ENCODE measurements at regions not wholly inside any gene's neighbourhood (a gene's known extent, or its start where the extent isn't known, plus 50 kb on each side); places are given as distances from the start of the nearest gene placed in this dataset.

- ChIA-PET POLR2A (no interaction called here), CTCF (no interaction called here)
These were observed 118.7 kb upstream of the CCDC112 start for GRCh38 chr5:115415143-115415491.

GRCh38 chr5:115414406-115415142, 118.1 kb upstream of the CCDC112 start:
- ChIA-PET POLR2A (no interaction called here), CTCF (no interaction called here)

DNA sequence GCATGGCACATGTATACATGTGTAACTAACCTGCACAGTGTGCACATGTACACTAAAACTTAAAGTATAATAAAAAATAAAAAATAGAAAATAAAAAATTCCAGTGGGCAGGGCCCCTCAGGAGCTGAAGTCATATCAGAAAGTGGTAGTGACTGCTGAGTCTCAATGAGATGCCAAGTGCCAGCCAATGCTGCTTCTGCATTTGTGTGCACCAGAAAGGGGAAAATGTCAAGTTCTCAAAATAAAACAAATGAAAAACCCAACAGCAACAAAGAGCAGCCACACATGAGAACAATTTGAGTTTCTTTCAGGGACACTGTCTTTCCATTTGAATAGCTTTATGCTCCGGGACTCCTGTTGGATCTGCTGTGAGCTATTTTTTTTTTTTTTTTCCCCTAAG, 117.2 kb upstream of the CCDC112 start:
- ChIA-PET POLR2A (no interaction called here), CTCF (no interaction called here)

DNA sequence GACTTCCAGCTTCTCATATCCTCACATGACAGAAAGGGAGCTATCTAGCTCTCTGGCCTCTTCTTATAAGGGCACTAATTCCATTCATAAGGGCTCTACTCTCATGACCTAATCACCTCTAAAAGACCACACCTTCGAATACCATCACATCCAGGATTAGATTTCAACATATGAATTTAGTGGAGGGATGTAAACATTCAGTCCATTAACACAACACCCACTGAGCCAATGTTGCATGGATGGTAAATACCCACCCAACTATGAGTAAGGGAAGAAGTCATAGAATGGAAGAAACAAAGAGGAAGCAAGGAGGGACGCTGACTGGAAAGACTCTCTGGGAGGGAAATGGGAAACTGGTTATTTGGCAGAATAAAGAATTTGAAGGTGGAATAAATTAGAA, 112.6 kb upstream of the CCDC112 start:
- ChIA-PET CTCF (no interaction called here), POLR2A (no interaction called here)

GRCh38 chr5:115402822-115403577, 106.5 kb upstream of the CCDC112 start:
- CTCF ChIA-PET = interaction anchor here (0.6 kb wide), 1 partner anchor 22 kb away, joined by 4 read pairs; no protein-coding TSS in a partner anchor
- POLR2A ChIA-PET = no interaction called here

- ChIA-PET POLR2A (no interaction called here), CTCF (interaction anchor here (0.6 kb wide), 1 partner anchor 21 kb away, joined by 4 read pairs; no protein-coding TSS in a partner anchor)
These were observed 105.6 kb upstream of the CCDC112 start for GRCh38 chr5:115402092-115402491.

DNA sequence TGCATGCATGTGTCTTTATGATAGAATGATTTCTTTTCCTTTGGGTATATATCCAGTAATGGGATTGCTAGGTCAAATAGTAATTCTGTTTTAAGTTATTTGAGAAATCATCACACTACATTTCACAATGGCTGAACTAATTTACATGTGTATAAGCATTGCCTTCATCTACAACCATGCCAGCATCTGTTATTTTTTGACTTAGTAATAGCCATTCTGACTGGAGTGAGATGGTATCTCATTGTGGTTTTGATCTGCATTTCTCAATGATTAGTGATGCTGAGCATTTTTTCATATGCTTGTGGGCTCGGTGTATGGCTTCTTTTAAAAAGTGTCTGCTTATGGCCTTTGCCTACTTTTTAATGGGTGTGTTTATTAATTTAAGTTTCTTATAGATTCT, 102.3 kb upstream of the CCDC112 start:
- ChIA-PET POLR2A (no interaction called here), CTCF (no interaction called here)

DNA sequence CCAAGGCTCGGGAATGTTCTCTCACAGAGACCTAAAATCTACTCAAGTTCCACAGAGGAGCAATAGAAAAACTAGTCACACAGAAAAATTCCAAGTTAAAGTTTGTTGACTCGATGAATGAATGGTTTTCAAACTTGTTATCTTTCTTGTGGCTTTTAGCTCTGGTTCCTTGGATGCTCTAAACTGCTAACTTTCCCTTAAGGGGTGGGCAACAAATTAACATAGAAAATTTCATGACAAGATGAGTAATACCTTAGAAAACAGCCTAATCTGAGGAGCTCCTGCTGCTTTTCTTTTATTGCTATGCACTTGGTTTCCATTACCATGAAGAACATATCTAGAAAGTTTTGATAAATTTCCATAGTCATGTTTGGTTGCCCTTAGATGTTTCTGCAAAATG, 100.2 kb upstream of the CCDC112 start:
- ChIA-PET POLR2A (no interaction called here), CTCF (no interaction called here)

DNA sequence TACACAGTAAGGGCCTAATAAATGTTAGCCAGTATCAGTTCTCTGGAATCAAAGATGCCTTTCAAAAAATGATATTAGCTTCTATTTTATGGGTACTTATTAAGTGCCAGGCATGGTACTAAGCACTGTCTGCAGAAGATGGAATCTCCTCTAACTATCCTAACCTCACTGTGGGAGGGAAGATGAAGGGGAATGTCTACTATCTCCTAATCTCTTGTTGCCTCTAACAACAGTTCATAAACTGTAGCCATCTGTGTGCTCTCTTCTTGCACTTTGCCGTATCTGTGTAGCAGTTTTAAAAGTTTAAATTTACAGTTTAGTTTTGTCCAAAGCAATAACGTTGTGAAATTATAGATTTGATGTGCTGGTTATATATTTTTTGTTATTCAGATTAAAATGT, 99.6 kb upstream of the CCDC112 start:
- ChIA-PET POLR2A (no interaction called here), CTCF (no interaction called here)

- CTCF ChIA-PET = no interaction called here
- POLR2A ChIA-PET = no interaction called here
These were observed 98.1 kb upstream of the CCDC112 start for GRCh38 chr5:115394531-115394930.

DNA sequence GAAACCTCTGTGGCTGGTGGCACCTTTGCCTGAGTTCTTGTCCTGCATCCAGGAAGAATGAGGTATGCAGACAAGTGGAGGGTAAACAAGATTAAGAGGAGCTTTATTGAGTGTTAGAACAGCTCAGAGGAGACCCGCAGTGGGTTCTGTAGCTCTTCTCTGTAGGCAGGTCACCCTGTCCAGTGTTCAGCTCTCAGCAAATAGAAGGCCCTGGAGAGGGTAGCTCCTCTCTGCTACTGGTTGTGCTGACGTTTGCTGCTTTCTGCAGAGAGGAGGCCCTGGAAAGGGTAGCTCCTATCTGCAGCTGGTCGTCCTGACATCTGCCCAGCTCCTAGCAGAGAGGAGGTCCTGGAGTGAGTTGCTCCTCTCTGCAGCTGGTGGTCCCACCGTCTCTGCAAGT, 96.8 kb upstream of the CCDC112 start:
- ChIA-PET POLR2A (no interaction called here), CTCF (no interaction called here)

GRCh38 chr5:115392611-115393010, 96.2 kb upstream of the CCDC112 start:
- POLR2A ChIA-PET = no interaction called here
- CTCF ChIA-PET = no interaction called here

DNA sequence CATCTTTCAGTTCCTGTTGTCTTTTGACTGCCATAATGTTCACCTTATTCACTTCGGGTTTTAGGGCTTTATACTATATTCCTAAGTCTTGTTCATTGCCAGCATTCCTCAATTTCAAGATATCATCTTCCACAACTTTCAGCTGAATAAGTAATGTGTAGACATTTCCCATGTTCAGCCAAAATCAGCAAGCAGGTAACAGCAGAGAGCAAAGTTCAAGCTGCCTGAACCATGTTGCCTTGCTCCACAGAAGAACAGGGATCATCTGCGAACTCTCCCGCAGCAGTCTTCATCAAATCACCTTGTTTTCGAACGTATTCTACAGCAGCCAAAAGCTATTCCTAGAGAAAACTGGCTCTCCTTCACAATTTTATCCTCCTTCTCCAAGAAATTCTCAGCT, 95.3 kb upstream of the CCDC112 start:
- POLR2A ChIA-PET = no interaction called here

GRCh38 chr5:115389799-115390382, 93.4 kb upstream of the CCDC112 start:
- POLR2A ChIA-PET = no interaction called here
- CTCF ChIA-PET = no interaction called here

More for the DNA sequence above, 95.3 kb upstream of the CCDC112 start:
- CTCF ChIA-PET = no interaction called here

- ChIA-PET POLR2A (no interaction called here), CTCF (no interaction called here)
These were observed 92.8 kb upstream of the CCDC112 start for GRCh38 chr5:115389034-115389798.

GRCh38 chr5:115388240-115388639, 91.8 kb upstream of the CCDC112 start:
- POLR2A ChIA-PET = no interaction called here
- CTCF ChIA-PET = no interaction called here

GRCh38 chr5:115387816-115388215, 91.4 kb upstream of the CCDC112 start:
- CTCF ChIA-PET = no interaction called here
- POLR2A ChIA-PET = no interaction called here

DNA sequence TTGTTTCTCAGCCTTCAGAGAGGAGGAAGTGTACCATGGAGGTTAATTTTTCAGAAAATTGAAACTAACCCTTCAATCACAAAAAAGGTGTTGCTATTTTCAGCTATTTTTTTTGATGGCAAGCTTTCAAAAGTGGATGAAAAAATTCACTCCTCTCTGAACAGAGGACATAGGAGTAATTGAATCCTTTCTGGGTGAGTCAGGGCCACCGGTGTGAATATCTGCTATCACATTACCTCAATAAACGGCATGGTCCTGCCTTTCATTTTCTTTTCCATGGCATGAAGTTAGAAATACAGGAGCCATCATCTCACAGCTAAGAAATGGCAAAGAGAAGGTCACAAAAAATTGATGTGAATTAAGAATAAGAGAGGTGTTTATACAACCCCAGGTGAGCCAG, 90.2 kb upstream of the CCDC112 start:
- POLR2A ChIA-PET = no interaction called here
- CTCF ChIA-PET = no interaction called here

GRCh38 chr5:115384587-115385375, 88.3 kb upstream of the CCDC112 start:
- CTCF ChIA-PET = no interaction called here

DNA sequence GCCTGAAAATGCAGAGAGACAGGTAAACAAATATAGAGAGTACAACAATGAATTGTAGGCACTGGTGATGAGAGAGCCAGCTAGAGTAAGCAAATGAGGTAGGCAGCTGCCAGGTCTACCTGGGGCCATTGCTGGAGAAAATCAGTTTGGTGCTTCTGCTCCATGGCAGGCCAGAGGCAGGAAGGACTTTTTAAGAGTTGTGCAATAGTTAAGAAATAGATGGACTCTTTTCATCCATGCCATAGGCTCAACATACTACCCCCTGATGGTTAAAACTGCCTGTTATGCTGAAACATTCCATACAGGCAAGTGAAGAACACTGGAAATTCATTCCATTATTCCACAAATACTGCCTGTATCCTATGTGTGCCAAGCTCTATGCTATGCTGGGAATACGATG, 86.5 kb upstream of the CCDC112 start:
- CTCF ChIA-PET = no interaction called here
- POLR2A ChIA-PET = no interaction called here

More at GRCh38 chr5:115384587-115385375, 88.3 kb upstream of the CCDC112 start:
- POLR2A ChIA-PET = interaction anchor here (0.7 kb wide), 1 partner anchor 56 kb away, joined by 4 read pairs; no protein-coding TSS in a partner anchor

All from activated CD8-positive, alpha-beta memory T cell treated with anti-CD3 and anti-CD28 coated beads for 36 hours (primary cell).